WTC11 (cell line): ENCODE measurements at regions not wholly inside any gene's neighbourhood (a gene's known extent, or its start where the extent isn't known, plus 50 kb on each side); places are given as distances from the start of the nearest gene placed in this dataset.

Source experiments
- ATAC-seq: fragments of 200-7000 bp; cut with Tn5 transposase; 2 replicates; pipeline ENCODE4 v1.10.0; 2021; ENCODE audit warnings: mild to moderate bottlenecking, moderate library complexity
- CTCF ChIA-PET: fragments of 300-600 bp; sonication (Branson Sonifier 250); formaldehyde crosslinking; loops from one replicate; lab custom pipeline; 2021; ENCODE audit warnings: antibody characterized with exemption; lab: Charles Lee
- POLR2A ChIA-PET: fragments of 350-600 bp; sonication (Branson Sonifier 250); formaldehyde crosslinking; loops from one replicate; lab custom pipeline; 2021; ENCODE audit warnings: antibody characterized with exemption; lab: Charles Lee
- DNase-seq: peaks from one replicate; pipeline ENCODE4 v3.0.0; 2021; ENCODE audit warnings: low spot score
- H3K27ac Mint-ChIP-seq: 2 replicates; pipeline ENCODE4 v1.8.0; 2021; ENCODE audit warnings: mixed read lengths
- H3K27me3 Mint-ChIP-seq: 2 replicates; pipeline ENCODE4 v1.8.0; 2021; ENCODE audit warnings: low read depth, mild to moderate bottlenecking, moderate library complexity, mixed read lengths
- H3K36me3 Mint-ChIP-seq: 2 replicates; pipeline ENCODE4 v1.8.0; 2021; ENCODE audit warnings: mixed read lengths
- H3K4me1 Mint-ChIP-seq: 2 replicates; pipeline ENCODE4 v1.8.0; 2022; ENCODE audit warnings: mixed read lengths
- H3K4me3 Mint-ChIP-seq: 2 replicates; pipeline ENCODE4 v1.8.0; 2021; ENCODE audit warnings: mild to moderate bottlenecking, moderate library complexity, mixed read lengths
- H3K9me3 Mint-ChIP-seq: 2 replicates; pipeline ENCODE4 v1.8.0; 2021; ENCODE audit warnings: mixed read lengths
- AR ChIP-seq: fragments of 250-450 bp; sonication (Bioruptor Pico); IDR thresholded peaks from 2 replicates; pipeline ENCODE4 v1.9.0; 2021; ENCODE audit warnings: mild to moderate bottlenecking
- ARID4B ChIP-seq: sonication (generic); formaldehyde crosslinking; IDR thresholded peaks from 2 replicates; pipeline ENCODE4 v1.8.0; 2023; ENCODE audit warnings: missing genetic modification reagents, mild to moderate bottlenecking, borderline replicate concordance
- ATF2 ChIP-seq: sonication (generic); formaldehyde crosslinking; IDR thresholded peaks from 2 replicates; pipeline ENCODE4 v1.8.1; 2022; ENCODE audit warnings: low read depth, missing genetic modification reagents, borderline replicate concordance
- ATF3 ChIP-seq: sonication (generic); formaldehyde crosslinking; conservative IDR thresholded peaks from 2 replicates; pipeline ENCODE4 v1.8.1; 2022; ENCODE audit warnings: mild to moderate bottlenecking, missing genetic modification reagents
- CREM ChIP-seq: sonication (generic); formaldehyde crosslinking; IDR thresholded peaks from 2 replicates; pipeline ENCODE4 v1.8.1; 2022; ENCODE audit warnings: mild to moderate bottlenecking, missing genetic modification reagents, moderate library complexity
- ETV6 ChIP-seq: sonication (generic); formaldehyde crosslinking; IDR thresholded peaks from 2 replicates; pipeline ENCODE4 v1.8.1; 2022; ENCODE audit warnings: mild to moderate bottlenecking, missing genetic modification reagents
- FOXP4 ChIP-seq: sonication (generic); formaldehyde crosslinking; IDR thresholded peaks from 2 replicates; pipeline ENCODE4 v1.8.0; 2022; ENCODE audit warnings: mild to moderate bottlenecking, missing genetic modification reagents
- KAT7 ChIP-seq: sonication (generic); formaldehyde crosslinking; IDR thresholded peaks from 2 replicates; pipeline ENCODE4 v1.8.1; 2023; ENCODE audit warnings: missing genetic modification reagents, mild to moderate bottlenecking, borderline replicate concordance
- TEAD1 ChIP-seq: sonication (generic); formaldehyde crosslinking; IDR thresholded peaks from 2 replicates; pipeline ENCODE4 v1.8.0; 2022; ENCODE audit warnings: mild to moderate bottlenecking, missing genetic modification reagents
- ZBTB21 ChIP-seq: sonication (generic); formaldehyde crosslinking; IDR thresholded peaks from 2 replicates; pipeline ENCODE4 v1.8.1; 2023; ENCODE audit warnings: mild to moderate bottlenecking, missing genetic modification reagents, borderline replicate concordance
- ZNF263 ChIP-seq: sonication (generic); formaldehyde crosslinking; IDR thresholded peaks from 2 replicates; pipeline ENCODE4 v1.8.1; 2022; ENCODE audit warnings: low read depth, mild to moderate bottlenecking, moderate library complexity, missing genetic modification reagents
- ZNF425 ChIP-seq: fragments of 250-450 bp; sonication (Bioruptor Pico); conservative IDR thresholded peaks from 2 replicates; pipeline ENCODE4 v1.9.0; 2021; ENCODE audit warnings: mild to moderate bottlenecking
- ZNF532 ChIP-seq: fragments of 250-450 bp; sonication (Bioruptor Pico); IDR thresholded peaks from 2 replicates; pipeline ENCODE4 v1.9.0; 2021; ENCODE audit warnings: mild to moderate bottlenecking, borderline replicate concordance

GRCh38 chr13:31499274-31499673 lies 240.1 kb upstream of the RXFP2 start:
- no peak for TF ChIP-seq ZBTB21 (CRISPR knock-in tag)
- no peak for TF ChIP-seq ARID4B (CRISPR knock-in tag)
- no peak for TF ChIP-seq ZNF263
- TF ChIP-seq ATF3 (CRISPR knock-in tag) = no peak
- TF ChIP-seq ATF2 (CRISPR knock-in tag) = no peak
- no peak for TF ChIP-seq CREM (CRISPR knock-in tag)
- TF ChIP-seq, all 79 proteins: peak for 0
- Mint-ChIP-seq H3K27ac (no peak overlapping the region), H3K27me3 (no peaks in the 10 kb centered on the region; the same call in 1 of the 2 replicates), H3K4me1 (no peaks in the 10 kb centered on the region), H3K9me3 (peaks cover 52% of the 10 kb centered on the region), H3K36me3 (peaks cover 19% of the 10 kb centered on the region), H3K4me3 (no peak overlapping the region)
- POLR2A ChIA-PET = no interaction called here
- no peak for ATAC-seq
- CTCF ChIA-PET = no interaction called here
- DNase-seq = no peak

GRCh38 chr13:31503626-31504025 lies 235.7 kb upstream of the RXFP2 start:
- Mint-ChIP-seq H3K27me3 (no peaks in the 10 kb centered on the region; the same call in 1 of the 2 replicates), H3K4me3 (no peak overlapping the region), H3K9me3 (peaks cover 23% of the 10 kb centered on the region), H3K36me3 (peaks cover 12% of the 10 kb centered on the region), H3K4me1 (no peaks in the 10 kb centered on the region), H3K27ac (no peak overlapping the region)
- ATAC-seq (no peak), DNase-seq (no peak)
- ChIA-PET CTCF (no interaction called here), POLR2A (no interaction called here)
- TF ChIP-seq ETV6 (CRISPR knock-in tag) (no peak), ZNF532 (CRISPR knock-in tag) (no peak), FOXP4 (CRISPR knock-in tag) (no peak), KAT7 (CRISPR knock-in tag) (no peak), AR (CRISPR knock-in tag) (no peak), ZNF425 (CRISPR knock-in tag) (no peak), TEAD1 (CRISPR knock-in tag) (no peak)
